ENCODE measurements at regions not wholly inside any gene's neighbourhood (a gene's known extent, or its start where the extent isn't known, plus 50 kb on each side); places are given as distances from the start of the nearest gene placed in this dataset.

DNA sequence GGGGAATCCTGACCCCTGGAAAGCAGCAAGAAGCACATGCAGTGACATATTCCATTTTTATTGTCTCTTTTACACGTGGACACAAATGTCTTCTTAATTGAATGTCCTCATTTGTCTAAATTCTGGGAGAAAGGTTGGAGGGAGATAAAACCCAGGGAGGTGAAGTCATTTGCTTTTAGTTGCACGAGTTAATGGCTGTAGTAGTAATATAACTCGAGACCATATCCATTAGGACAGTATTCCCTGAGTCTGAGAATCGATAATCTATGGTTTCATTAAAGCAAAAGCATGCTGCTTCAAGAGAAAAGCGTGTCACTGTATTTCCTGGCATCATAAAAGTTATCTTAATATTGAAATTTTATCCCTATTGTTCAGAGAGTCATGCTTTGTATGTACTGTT lies 216.0 kb upstream of the PELI2 start:
- no peaks in the 10 kb centered on the region for H3K27me3 Mint-ChIP-seq (ENCODE audit: low read depth, unreplicated experiment)
- DNase-seq (ENCODE audit: low read depth) (no peak), FAIRE-seq (no peak)
- H3K9me3 Mint-ChIP-seq (ENCODE audit: unreplicated experiment): no peaks in the 10 kb centered on the region
- no peak overlapping the region for H3K27ac ChIP-seq (ENCODE audit: low read depth, low read length)
- no peaks in the 10 kb centered on the region for H3K4me1 Mint-ChIP-seq (ENCODE audit: low read depth, unreplicated experiment)
- H3K79me2 ChIP-seq (ENCODE audit: insufficient read depth, low read length): no peaks in the 10 kb centered on the region
- no peaks in the 10 kb centered on the region for H3K27me3 ChIP-seq (ENCODE audit: insufficient read depth, low read length)
- H3K9ac ChIP-seq (ENCODE audit: low read length): no peak overlapping the region
- H3K36me3 Mint-ChIP-seq (ENCODE audit: low read depth, unreplicated experiment): no peaks in the 10 kb centered on the region
- H3K27ac Mint-ChIP-seq (ENCODE audit: unreplicated experiment): no peak overlapping the region
- no peaks in the 10 kb centered on the region for H3K36me3 ChIP-seq (ENCODE audit: insufficient read depth, low read length)
- TF ChIP-seq EZH2 (IDR thresholded peaks at IDR 0.05; ENCODE audit: insufficient read depth, low read length): no peak
- TF ChIP-seq, protein P1, sequence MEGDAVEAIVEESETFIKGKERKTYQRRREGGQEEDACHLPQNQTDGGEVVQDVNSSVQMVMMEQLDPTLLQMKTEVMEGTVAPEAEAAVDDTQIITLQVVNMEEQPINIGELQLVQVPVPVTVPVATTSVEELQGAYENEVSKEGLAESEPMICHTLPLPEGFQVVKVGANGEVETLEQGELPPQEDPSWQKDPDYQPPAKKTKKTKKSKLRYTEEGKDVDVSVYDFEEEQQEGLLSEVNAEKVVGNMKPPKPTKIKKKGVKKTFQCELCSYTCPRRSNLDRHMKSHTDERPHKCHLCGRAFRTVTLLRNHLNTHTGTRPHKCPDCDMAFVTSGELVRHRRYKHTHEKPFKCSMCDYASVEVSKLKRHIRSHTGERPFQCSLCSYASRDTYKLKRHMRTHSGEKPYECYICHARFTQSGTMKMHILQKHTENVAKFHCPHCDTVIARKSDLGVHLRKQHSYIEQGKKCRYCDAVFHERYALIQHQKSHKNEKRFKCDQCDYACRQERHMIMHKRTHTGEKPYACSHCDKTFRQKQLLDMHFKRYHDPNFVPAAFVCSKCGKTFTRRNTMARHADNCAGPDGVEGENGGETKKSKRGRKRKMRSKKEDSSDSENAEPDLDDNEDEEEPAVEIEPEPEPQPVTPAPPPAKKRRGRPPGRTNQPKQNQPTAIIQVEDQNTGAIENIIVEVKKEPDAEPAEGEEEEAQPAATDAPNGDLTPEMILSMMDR (IDR thresholded peaks at IDR 0.05; ENCODE audit: insufficient read depth, low read depth, low read length): no peak
- no peak overlapping the region for H3K4me3 Mint-ChIP-seq (ENCODE audit: unreplicated experiment)
- H3K4me1 ChIP-seq (ENCODE audit: insufficient read depth, low read length): peaks cover 7% of the 10 kb centered on the region
- H3K4me3 ChIP-seq (ENCODE audit: insufficient read depth, low read depth, low read length): no peak overlapping the region
- H3K4me2 ChIP-seq (ENCODE audit: low read length): no peak overlapping the region
- H4K20me1 ChIP-seq (ENCODE audit: insufficient read depth, low read length): no peaks in the 10 kb centered on the region
- no peaks in the 10 kb centered on the region for H3K9me3 ChIP-seq (ENCODE audit: insufficient read depth, low read depth, low read length)
- no peak overlapping the region for H2AFZ ChIP-seq (ENCODE audit: low read depth, low read length)

- Mint-ChIP-seq H3K27me3 (ENCODE audit: low read depth, unreplicated experiment) (no peaks in the 10 kb centered on the region), H3K27ac (ENCODE audit: unreplicated experiment) (no peak overlapping the region), H3K4me3 (ENCODE audit: unreplicated experiment) (no peak overlapping the region), H3K4me1 (ENCODE audit: low read depth, unreplicated experiment) (no peaks in the 10 kb centered on the region), H3K36me3 (ENCODE audit: low read depth, unreplicated experiment) (no peaks in the 10 kb centered on the region), H3K9me3 (ENCODE audit: unreplicated experiment) (no peaks in the 10 kb centered on the region)
- no peaks in the 10 kb centered on the region for H4K20me1 ChIP-seq (ENCODE audit: insufficient read depth, low read length)
- H3K9me3 ChIP-seq (ENCODE audit: insufficient read depth, low read depth, low read length): no peaks in the 10 kb centered on the region
- H2AFZ ChIP-seq (ENCODE audit: low read depth, low read length): no peak overlapping the region
- H3K4me3 ChIP-seq (ENCODE audit: insufficient read depth, low read depth, low read length): no peak overlapping the region
- TF ChIP-seq, protein P1 (IDR thresholded peaks at IDR 0.05; ENCODE audit: insufficient read depth, low read depth, low read length): no peak
- H3K79me2 ChIP-seq (ENCODE audit: insufficient read depth, low read length): no peaks in the 10 kb centered on the region
- FAIRE-seq: no peak
- no peak overlapping the region for H3K27ac ChIP-seq (ENCODE audit: low read depth, low read length)
- no peak for DNase-seq (ENCODE audit: low read depth)
- H3K9ac ChIP-seq (ENCODE audit: low read length): no peak overlapping the region
- H3K4me2 ChIP-seq (ENCODE audit: low read length): no peak overlapping the region
- H3K36me3 ChIP-seq (ENCODE audit: insufficient read depth, low read length): no peaks in the 10 kb centered on the region
- H3K4me1 ChIP-seq (ENCODE audit: insufficient read depth, low read length): peaks cover 7% of the 10 kb centered on the region
- no peaks in the 10 kb centered on the region for H3K27me3 ChIP-seq (ENCODE audit: insufficient read depth, low read length)
Observed at GRCh38 chr14:55904086-55904485, 214.1 kb upstream of the PELI2 start.

GRCh38 chr14:55908106-55908505 lies 210.1 kb upstream of the PELI2 start:
- Histone ChIP-seq H4K20me1 (ENCODE audit: insufficient read depth, low read length) (no peaks in the 10 kb centered on the region), H3K79me2 (ENCODE audit: insufficient read depth, low read length) (no peaks in the 10 kb centered on the region), H3K9me3 (ENCODE audit: insufficient read depth, low read depth, low read length) (no peaks in the 10 kb centered on the region), H3K4me1 (ENCODE audit: insufficient read depth, low read length) (peaks cover 15% of the 10 kb centered on the region), H3K9ac (ENCODE audit: low read length) (no peak overlapping the region), H2AFZ (ENCODE audit: low read depth, low read length) (no peak overlapping the region), H3K4me2 (ENCODE audit: low read length) (no peak overlapping the region), H3K4me3 (ENCODE audit: insufficient read depth, low read depth, low read length) (no peak overlapping the region), H3K27ac (ENCODE audit: low read depth, low read length) (no peak overlapping the region), H3K27me3 (ENCODE audit: insufficient read depth, low read length) (no peaks in the 10 kb centered on the region), H3K36me3 (ENCODE audit: insufficient read depth, low read length) (no peaks in the 10 kb centered on the region)
- FAIRE-seq: no peak
- no peak for DNase-seq (ENCODE audit: low read depth)
- H3K4me1 Mint-ChIP-seq (ENCODE audit: low read depth, unreplicated experiment): peaks cover 16% of the 10 kb centered on the region
- no peak overlapping the region for H3K4me3 Mint-ChIP-seq (ENCODE audit: unreplicated experiment)
- H3K27me3 Mint-ChIP-seq (ENCODE audit: low read depth, unreplicated experiment): no peaks in the 10 kb centered on the region
- TF ChIP-seq, protein P1 (IDR thresholded peaks at IDR 0.05; ENCODE audit: insufficient read depth, low read depth, low read length): no peak
- no peak for TF ChIP-seq EZH2 (IDR thresholded peaks at IDR 0.05; ENCODE audit: insufficient read depth, low read length)
- no peaks in the 10 kb centered on the region for H3K9me3 Mint-ChIP-seq (ENCODE audit: unreplicated experiment)
- H3K36me3 Mint-ChIP-seq (ENCODE audit: low read depth, unreplicated experiment): no peaks in the 10 kb centered on the region
- H3K27ac Mint-ChIP-seq (ENCODE audit: unreplicated experiment): no peak overlapping the region
